ENCODE measurements at regions not wholly inside any gene's neighbourhood (a gene's known extent, or its start where the extent isn't known, plus 50 kb on each side); places are given as distances from the start of the nearest gene placed in this dataset.

GRCh38 chr12:113642672-113643071 is 171.0 kb upstream of the LHX5 start:
- in situ Hi-C loops (cut with HindIII; ENCODE audit: low pct_ligation_motif_present, low pct_unique_long_range_greater_than_20kb, low sequenced_read_pairs) = no loop called here
- DNase-seq = no peak

- DNase-seq = no peak
- in situ Hi-C loops (cut with HindIII; ENCODE audit: low pct_ligation_motif_present, low pct_unique_long_range_greater_than_20kb, low sequenced_read_pairs) = no loop called here
Observed at GRCh38 chr12:113642216-113642615, 170.5 kb upstream of the LHX5 start.

- no peak for DNase-seq
- in situ Hi-C loops (cut with HindIII; ENCODE audit: low pct_ligation_motif_present, low pct_unique_long_range_greater_than_20kb, low sequenced_read_pairs) = no loop called here
Observed at GRCh38 chr12:113641426-113642030, 169.9 kb upstream of the LHX5 start.

- no peak for DNase-seq
- in situ Hi-C loops (cut with HindIII; ENCODE audit: low pct_ligation_motif_present, low pct_unique_long_range_greater_than_20kb, low sequenced_read_pairs) = no loop called here
Observed at GRCh38 chr12:113640837-113641236, 169.2 kb upstream of the LHX5 start.

- in situ Hi-C loops (cut with HindIII; ENCODE audit: low pct_ligation_motif_present, low pct_unique_long_range_greater_than_20kb, low sequenced_read_pairs) = no loop called here
Observed at GRCh38 chr12:113639474-113639873, 167.8 kb upstream of the LHX5 start.

GRCh38 chr12:113638460-113638775 is 166.7 kb upstream of the LHX5 start:
- DNase-seq = no peak

More at GRCh38 chr12:113639474-113639873, 167.8 kb upstream of the LHX5 start:
- no peak for DNase-seq

GRCh38 chr12:113634982-113635381 is 163.3 kb upstream of the LHX5 start:
- in situ Hi-C loops (cut with HindIII; ENCODE audit: low pct_ligation_motif_present, low pct_unique_long_range_greater_than_20kb, low sequenced_read_pairs) = no loop called here
- DNase-seq = no peak

More at GRCh38 chr12:113638460-113638775, 166.7 kb upstream of the LHX5 start:
- in situ Hi-C loops (cut with HindIII; ENCODE audit: low pct_ligation_motif_present, low pct_unique_long_range_greater_than_20kb, low sequenced_read_pairs) = no loop called here

GRCh38 chr12:113634474-113634873 is 162.8 kb upstream of the LHX5 start:
- in situ Hi-C loops (cut with HindIII; ENCODE audit: low pct_ligation_motif_present, low pct_unique_long_range_greater_than_20kb, low sequenced_read_pairs) = no loop called here
- DNase-seq = no peak

- no peak for DNase-seq
- in situ Hi-C loops (cut with HindIII; ENCODE audit: low pct_ligation_motif_present, low pct_unique_long_range_greater_than_20kb, low sequenced_read_pairs) = no loop called here
Observed at GRCh38 chr12:113633678-113634332, 162.1 kb upstream of the LHX5 start.

GRCh38 chr12:113630625-113631024 is 159.0 kb upstream of the LHX5 start:
- in situ Hi-C loops (cut with HindIII; ENCODE audit: low pct_ligation_motif_present, low pct_unique_long_range_greater_than_20kb, low sequenced_read_pairs) = no loop called here
- no peak for DNase-seq

GRCh38 chr12:113625499-113625898 is 153.8 kb upstream of the LHX5 start:
- DNase-seq = no peak
- in situ Hi-C loops (cut with HindIII; ENCODE audit: low pct_ligation_motif_present, low pct_unique_long_range_greater_than_20kb, low sequenced_read_pairs) = no loop called here

GRCh38 chr12:113622410-113622809 is 150.7 kb upstream of the LHX5 start:
- DNase-seq = no peak
- in situ Hi-C loops (cut with HindIII; ENCODE audit: low pct_ligation_motif_present, low pct_unique_long_range_greater_than_20kb, low sequenced_read_pairs) = no loop called here

- in situ Hi-C loops (cut with HindIII; ENCODE audit: low pct_ligation_motif_present, low pct_unique_long_range_greater_than_20kb, low sequenced_read_pairs) = no loop called here
- no peak for DNase-seq
Observed at GRCh38 chr12:113620437-113620976, 148.8 kb upstream of the LHX5 start.

GRCh38 chr12:113619202-113619601 is 147.5 kb upstream of the LHX5 start:
- no peak for DNase-seq
- in situ Hi-C loops (cut with HindIII; ENCODE audit: low pct_ligation_motif_present, low pct_unique_long_range_greater_than_20kb, low sequenced_read_pairs) = no loop called here

- DNase-seq = no peak
- in situ Hi-C loops (cut with HindIII; ENCODE audit: low pct_ligation_motif_present, low pct_unique_long_range_greater_than_20kb, low sequenced_read_pairs) = no loop called here
Observed at GRCh38 chr12:113613414-113613813, 141.7 kb upstream of the LHX5 start.

GRCh38 chr12:113612793-113613192 is 141.1 kb upstream of the LHX5 start:
- no peak for DNase-seq
- in situ Hi-C loops (cut with HindIII; ENCODE audit: low pct_ligation_motif_present, low pct_unique_long_range_greater_than_20kb, low sequenced_read_pairs) = no loop called here

GRCh38 chr12:113612076-113612728 is 140.5 kb upstream of the LHX5 start:
- no peak for DNase-seq
- in situ Hi-C loops (cut with HindIII; ENCODE audit: low pct_ligation_motif_present, low pct_unique_long_range_greater_than_20kb, low sequenced_read_pairs) = no loop called here

GRCh38 chr12:113611652-113612051 is 140.0 kb upstream of the LHX5 start:
- DNase-seq = no peak
- in situ Hi-C loops (cut with HindIII; ENCODE audit: low pct_ligation_motif_present, low pct_unique_long_range_greater_than_20kb, low sequenced_read_pairs) = no loop called here

- in situ Hi-C loops (cut with HindIII; ENCODE audit: low pct_ligation_motif_present, low pct_unique_long_range_greater_than_20kb, low sequenced_read_pairs) = no loop called here
- no peak for DNase-seq
Observed at GRCh38 chr12:113610698-113611097, 139.0 kb upstream of the LHX5 start.
